GM18909 (cell line): ENCODE measurements at regions not wholly inside any gene's neighbourhood (a gene's known extent, or its start where the extent isn't known, plus 50 kb on each side); places are given as distances from the start of the nearest gene placed in this dataset.
"Not testable (repeated sequence)": the region's sequence is repeated elsewhere in the genome, so short reads cannot be mapped to it uniquely, and the experiment has no call there.

Experiments
- ATAC-seq: cut with Tn5 transposase; IDR thresholded peaks from one replicate; pipeline ENCODE4 v1.9.1; 2021; ENCODE audit warnings: mild to moderate bottlenecking; ENCODE audit not compliant: unreplicated experiment, poor library complexity

- no peak for ATAC-seq
These were observed 366.3 kb downstream of the NYAP2 start for GRCh38 chr2:225765820-225766219.

DNA sequence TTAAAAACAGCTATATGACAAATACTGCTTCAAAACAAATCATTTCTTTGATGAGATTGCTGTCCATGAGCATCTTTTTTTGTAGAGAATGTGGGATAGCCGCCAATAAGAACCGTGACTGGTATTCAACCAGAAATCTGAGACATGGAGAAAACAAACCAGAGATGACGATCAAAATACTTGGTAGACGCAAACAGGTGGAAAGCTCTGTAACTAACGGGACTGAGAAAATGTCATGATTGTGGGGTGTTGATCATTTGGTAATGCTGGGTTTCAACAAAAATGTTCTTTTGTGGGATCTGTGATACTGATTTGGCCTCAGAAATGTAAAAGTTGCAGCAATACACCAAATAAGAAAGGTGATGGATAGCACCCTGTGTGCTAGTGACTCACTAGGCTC lies 364.8 kb downstream of the NYAP2 start:
- no peak for ATAC-seq

DNA sequence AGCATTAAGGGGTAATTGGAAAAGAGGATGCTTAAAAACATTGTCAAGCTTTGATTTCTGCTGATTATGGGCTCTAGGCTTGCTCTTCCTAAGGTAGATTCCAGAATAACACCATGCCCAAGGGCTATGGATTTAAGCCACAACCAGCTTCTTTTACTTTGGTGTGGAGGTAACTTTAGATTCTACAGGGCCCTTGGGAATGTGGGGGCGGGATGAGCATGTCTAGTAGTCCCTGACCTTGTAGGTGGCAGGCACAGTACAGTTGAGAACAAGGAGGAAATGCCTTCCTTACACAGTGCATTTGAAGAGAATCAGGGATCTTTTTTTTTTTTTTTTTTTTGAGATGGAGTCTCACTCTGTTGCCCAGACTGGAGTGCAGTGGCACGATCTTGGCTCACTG lies 364.2 kb downstream of the NYAP2 start:
- no peak for ATAC-seq

GRCh38 chr2:225761396-225761795 lies 361.9 kb downstream of the NYAP2 start:
- no peak for ATAC-seq

GRCh38 chr2:225757248-225757647 lies 357.7 kb downstream of the NYAP2 start:
- ATAC-seq: no peak

GRCh38 chr2:225756198-225756597 lies 356.7 kb downstream of the NYAP2 start:
- no peak for ATAC-seq

DNA sequence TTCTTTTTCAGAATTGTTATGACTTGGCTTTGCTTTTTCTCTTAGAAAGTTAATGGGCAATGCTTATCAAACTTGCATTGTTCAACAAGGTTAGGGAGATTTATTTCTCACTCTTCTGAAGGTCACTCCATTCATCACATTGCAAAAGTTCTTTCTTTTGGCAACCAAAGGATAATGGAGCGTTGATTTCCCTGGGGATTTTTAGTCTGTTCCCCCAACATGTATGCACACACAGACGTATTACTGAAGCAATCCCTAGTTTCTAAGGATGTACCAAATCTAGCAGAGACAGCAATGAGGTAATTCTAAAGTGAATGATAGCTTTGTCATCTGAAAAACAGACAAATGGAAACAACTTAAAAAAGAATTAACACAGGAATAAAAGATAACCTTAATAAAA lies 349.1 kb downstream of the NYAP2 start:
- ATAC-seq: no peak

DNA sequence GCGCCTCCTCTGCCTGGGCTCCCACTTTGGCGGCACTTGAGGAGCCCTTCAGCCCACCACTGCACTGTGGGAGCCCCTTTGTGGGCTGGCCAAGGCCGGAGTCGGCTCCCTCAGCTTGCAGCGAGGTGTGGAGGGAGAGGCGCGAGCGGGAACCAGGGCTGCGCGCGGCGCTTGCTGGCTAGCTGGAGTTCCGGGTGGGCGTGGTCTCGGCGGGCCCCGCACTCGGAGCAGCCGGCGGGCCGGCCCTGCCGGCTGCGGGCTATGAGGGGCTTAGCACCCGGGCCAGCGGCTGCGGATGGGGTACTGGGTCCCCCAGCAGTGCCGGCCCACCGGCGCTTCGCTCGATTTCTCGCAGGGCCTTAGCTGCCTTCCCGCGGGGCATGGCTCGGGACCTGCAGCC lies 344.5 kb downstream of the NYAP2 start:
- not testable (repeated sequence) for ATAC-seq

GRCh38 chr2:225742487-225742886 lies 343.0 kb downstream of the NYAP2 start:
- no peak for ATAC-seq

DNA sequence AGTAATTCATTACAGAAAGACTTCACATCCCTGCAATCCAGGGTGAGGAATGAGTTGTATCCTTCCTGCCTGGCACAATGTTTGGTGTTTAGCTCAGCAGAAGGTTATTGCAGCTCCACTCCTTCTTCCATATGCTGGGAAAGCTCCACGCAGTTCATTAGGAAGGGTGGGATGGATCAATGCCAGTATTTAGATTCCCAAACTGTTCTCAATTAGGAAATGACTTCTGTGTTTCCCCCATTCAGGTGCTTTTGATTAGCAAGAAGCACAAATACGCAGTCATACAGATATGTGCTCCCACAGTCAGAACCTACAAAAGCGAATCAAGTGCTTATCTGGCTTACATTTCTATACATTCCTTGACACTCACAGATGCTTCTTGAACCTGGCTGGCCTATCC lies 340.6 kb downstream of the NYAP2 start:
- no peak for ATAC-seq

GRCh38 chr2:225739328-225739727 lies 339.8 kb downstream of the NYAP2 start:
- no peak for ATAC-seq

DNA sequence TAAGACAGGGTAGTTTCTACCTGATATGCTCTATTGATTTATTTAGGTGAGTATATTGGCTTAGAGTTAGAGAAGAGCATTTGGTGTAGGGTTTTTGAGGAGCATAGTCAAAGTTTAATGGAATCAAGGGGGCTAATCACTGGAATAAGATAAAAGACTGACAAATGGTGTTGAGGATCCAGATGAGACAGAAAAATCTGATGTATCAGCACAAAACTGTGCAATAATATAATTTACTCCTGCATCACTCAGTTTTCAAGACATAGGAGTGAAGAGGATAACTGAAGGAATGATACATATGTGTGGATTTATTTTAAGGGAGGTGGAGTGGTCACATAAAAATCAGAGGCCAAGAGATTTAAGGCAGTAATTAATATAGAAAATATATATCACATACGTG lies 339.2 kb downstream of the NYAP2 start:
- no peak for ATAC-seq

GRCh38 chr2:225737556-225737955 lies 338.0 kb downstream of the NYAP2 start:
- ATAC-seq: no peak

- ATAC-seq: no peak
These were observed 336.3 kb downstream of the NYAP2 start for GRCh38 chr2:225735844-225736243.

- no peak for ATAC-seq
These were observed 326.2 kb downstream of the NYAP2 start for GRCh38 chr2:225725726-225726125.
